ENCODE measurements at regions not wholly inside any gene's neighbourhood (a gene's known extent, or its start where the extent isn't known, plus 50 kb on each side); places are given as distances from the start of the nearest gene placed in this dataset.

DNA sequence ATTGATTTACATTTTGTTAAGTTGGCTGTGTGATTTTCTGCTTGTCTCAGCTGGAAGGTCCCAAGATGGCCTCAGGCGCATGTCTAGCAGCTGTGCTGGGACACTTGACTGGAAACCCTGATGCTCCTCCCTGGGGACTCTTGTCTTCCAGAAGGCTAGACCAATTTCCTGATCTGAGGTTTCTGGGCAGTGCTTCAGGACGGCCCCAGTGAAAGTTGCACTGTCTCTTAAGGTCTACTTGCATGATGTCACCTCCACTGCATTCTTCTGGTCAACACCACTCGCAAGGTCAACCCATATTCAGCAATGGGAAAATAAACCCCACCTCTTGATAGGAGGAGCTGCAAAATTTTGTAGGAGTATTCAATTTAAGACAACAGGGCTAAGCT, 116.0 kb downstream of the SALL1 start:
- DNase-seq = no peak

DNA sequence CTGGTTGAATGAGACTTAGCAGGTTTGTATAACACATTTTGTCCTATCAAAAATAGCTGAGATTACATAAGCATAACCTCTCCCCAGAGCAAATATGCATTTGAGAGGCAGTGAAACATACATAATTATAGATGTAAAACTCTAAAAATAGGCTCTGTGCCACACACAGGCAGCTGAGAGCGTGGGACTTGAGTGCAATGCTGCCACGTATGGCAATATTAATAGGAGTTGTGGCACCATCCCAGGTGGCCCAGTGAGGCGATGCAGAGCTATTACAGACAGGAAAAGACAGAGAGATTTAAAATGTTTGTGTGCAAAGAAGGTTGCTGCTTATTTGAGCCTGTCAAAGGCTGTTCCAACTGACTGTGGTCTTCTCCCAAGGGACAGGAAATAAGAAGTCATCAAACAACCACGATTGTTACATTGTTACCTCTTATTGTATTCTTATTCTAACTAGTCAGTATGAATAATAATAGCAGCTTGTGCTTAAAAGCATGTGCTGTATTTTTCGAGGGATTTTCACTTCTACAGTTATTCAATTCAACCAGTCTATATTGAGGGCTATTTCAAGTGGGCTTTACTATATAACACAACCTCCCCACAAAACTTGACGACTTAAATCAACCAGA, 116.5 kb downstream of the SALL1 start:
- no peak for DNase-seq

DNA sequence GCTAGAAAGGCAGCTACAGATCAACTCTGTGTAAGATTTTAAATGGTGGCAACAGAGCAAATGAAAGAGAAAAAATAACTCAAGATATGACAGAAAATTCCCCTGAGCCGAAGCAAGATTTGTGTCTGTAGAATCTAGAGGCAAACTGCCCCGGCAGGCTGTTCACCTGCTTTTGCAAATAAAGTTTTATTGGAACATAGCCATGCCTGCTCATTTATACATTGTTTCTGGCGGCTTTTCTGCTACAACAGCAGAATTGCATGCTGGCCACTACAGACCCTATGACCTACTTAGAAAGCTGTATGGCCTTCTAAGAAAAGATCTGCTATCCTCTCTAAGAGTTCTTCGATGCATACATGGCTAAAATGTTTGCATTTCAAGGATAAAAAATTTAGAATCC, 119.5 kb downstream of the SALL1 start:
- no peak for DNase-seq

DNA sequence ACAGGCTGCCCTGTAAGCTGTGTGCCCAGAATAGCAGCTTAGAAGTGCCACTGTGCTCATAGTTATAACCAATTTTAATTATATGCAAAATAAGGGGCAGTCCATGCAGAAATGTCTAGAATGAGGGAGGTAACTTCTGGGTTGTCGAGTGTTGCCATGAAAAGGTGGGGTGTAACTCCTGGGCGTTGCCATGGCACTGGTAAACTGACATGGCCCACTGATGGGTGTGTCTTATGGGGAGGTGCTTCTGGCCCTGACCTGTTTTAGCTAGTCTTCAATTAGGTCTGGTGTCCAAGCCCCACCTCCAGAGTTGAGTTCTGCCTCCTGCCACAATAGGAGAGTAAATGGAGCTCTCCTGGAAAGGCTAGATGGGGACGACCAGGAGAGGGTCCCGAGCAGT, 120.6 kb downstream of the SALL1 start:
- no peak for DNase-seq

DNA sequence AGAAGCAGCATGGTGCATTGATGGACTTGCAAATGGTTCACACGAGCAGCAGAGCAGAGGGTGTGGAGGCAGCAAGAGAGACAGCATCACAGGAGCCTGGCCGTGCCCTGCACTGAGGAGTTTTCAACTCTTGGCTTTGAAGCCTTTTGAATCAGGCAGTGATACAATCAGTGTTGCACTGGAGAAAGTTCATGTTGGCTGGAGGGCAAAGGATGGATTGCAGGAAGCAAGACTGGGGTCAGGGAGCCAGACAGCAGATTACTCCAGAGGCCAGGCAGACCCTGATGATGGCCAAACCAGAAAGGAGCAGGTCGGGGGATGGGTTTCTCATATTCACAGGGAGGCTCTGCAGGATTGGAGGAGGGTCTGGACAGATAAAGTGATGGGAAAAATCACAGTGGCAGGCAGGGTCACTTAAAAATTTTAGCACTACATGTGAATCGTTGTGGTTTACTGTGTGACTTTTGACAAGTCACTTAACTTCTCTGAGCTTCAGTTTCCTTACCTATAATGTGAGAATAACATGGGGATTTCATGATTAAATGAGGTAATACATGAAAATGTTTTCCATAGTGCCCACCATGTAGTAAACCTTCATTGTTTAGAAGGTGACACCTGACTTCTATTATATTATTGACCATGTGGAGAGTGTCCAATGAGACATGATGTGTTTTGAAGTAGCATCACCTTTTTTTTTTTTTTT, 125.3 kb downstream of the SALL1 start:
- DNase-seq = no peak

DNA sequence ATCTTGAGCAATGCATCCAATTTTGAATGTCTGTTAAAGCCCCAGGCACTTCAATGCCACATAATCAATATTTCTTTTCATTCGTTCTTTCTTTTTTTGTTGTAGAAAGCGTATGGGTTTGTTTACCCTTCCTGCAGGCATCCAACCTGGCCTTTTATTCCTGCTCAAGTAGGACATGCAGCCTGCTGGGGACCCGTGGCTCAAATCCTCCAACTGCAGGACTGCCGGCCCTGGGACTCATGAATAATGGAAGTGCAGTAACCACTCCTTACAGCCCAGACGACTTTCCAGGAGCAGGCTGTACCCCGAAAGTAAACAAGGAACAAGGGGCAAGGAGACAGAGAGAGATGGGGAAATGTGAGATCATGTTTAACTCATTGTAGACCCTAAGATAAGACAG, 126.4 kb downstream of the SALL1 start:
- no peak for DNase-seq

DNA sequence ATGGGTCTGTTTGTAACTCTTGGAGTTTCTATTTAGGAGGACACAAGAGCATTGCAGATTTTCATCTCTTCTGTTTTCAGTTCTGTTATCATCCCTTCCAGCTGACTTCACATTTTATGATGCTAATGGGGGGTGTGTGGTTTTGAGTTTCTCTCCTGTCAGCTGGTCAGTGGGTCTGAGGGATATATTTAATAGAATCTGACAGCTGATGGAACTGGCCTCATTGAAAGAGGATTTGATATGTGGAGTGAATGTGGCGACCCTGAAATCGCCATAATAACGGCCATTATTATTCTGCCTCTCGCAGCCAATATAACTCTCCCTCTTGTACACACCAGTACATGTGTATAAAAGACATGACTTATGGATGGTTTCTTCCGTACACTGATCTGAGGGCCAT, 128.1 kb downstream of the SALL1 start:
- DNase-seq = no peak

DNA sequence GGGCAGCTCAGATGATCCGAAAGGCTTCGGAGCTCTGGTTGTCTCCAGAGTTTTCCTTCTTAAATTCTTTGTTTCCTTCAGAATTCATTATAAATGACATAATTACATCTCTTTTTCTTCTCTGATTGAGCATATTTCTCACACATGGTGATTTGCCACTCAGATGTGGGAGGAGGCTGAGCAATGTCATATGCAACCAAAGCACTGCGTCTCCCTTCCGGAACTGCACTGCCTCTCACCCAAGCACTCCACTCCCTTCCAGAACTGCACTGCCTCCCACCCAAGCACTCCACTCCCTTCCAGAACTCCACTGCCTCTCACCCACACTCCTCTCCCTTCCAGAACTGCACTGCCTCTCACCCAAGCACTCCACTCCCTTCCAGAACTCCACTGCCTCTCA, 131.5 kb downstream of the SALL1 start:
- no peak for DNase-seq

DNA sequence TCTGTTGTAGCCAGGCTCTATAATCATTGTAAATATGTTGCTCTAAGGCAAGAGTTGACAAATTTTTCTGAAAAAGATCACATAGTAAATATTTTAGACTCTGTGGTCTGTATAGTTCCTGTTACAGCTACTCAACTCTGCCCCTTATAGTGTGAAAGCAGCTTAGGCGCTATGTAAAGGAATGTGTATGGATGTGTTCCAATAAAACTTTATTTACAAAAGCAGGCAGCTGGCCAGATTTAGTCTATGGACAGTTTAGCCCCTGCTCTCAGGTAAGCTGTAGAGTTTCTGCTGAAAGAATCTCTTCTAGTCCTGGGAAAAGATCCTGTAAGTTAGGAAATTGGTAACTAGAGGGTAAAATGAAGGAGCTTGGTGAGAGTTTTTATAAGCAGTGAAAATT, 133.1 kb downstream of the SALL1 start:
- DNase-seq = no peak

DNA sequence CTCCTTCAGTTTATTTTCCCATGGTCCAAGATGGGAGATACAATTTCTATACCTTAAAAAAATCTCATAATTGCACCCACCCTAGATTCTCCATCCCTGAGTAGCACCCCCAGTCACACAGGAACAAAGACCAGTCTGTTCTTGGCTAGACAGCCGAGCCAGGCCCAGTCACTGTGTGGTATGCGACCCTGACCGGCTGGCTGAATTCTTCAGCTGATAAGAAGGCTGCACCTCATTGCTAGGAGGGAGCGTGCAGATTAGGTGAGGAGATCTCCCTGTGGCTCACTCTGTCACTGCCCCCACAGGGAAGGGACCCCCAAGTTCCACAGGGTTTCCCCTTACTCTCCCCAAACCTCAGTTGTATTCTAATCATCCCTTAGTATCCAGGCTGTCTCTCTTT, 138.7 kb downstream of the SALL1 start:
- no peak for DNase-seq

DNA sequence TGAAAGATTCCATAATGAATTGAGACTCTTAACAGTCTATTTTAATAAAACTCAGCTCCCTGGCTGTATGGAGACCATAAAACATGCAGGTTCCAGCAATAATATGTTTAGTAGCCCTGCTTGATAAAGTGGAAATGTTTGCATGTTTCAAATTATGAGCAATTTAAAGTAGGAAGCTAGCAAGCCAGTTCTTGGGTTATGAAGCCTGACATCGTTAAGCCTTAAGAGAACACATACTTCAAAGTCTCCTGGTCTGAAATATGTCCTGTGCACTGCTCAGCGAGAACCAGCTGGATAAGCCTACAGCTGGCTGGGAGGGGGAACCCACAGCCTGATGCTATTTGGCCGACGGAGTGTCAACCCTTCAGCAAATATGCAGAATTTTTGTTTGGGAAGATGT, 140.3 kb downstream of the SALL1 start:
- no peak for DNase-seq

DNA sequence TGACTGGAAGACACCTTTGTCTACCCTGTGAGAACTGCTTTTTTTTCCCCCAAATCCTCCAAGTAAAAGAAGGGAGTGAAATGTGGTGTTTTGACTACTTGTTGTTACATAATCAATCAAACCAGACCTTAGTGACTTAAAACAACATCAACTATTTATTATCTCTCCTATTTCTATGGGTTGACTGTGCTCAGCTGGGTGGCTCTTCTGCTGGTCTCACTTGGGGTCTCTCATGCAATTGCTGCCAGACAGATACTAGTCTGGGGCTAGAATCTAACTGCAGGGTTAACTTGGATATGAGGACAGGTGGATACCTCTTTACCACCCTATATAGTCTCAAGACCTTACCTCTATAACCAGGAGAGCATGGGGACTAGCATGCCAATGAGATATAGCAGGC, 141.3 kb downstream of the SALL1 start:
- DNase-seq = no peak

DNA sequence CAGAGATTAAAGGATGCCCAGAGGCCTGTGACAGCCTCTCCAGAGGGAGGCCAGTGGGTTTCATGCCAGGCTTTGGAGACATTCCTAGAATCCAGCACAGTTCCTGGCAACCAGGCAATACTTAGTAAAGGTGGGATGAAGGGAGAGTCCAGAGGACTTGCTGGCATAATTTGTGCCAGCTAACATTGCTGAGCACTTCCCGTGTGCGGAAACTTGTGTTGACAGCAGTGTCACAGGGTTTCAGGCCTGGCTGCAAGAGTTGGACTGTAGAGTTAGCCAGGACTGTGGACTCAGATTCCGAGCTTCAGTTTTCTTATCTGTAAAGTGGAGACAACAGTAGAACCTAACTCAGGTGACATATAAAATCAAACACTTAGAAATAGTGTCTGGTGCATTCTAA, 141.7 kb downstream of the SALL1 start:
- DNase-seq = no peak

DNA sequence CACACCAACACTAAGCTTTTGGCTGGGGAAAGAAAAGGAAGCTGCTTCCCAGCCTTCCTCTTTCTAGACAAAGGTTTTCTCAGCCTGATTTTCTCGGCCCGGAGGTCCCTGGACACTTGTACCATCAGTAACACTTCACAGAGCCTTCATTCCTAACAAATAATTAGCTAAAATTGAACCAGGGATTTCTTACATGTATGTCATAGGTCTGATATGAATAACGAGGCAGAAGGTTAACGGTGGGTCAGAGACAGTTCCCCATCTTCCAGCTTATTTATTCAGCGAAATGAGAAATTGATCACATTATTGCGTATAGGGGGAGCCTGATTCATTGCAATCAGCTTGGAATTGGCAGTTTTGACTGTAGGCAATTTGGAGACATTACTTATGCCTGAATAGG, 142.5 kb downstream of the SALL1 start:
- no peak for DNase-seq

DNA sequence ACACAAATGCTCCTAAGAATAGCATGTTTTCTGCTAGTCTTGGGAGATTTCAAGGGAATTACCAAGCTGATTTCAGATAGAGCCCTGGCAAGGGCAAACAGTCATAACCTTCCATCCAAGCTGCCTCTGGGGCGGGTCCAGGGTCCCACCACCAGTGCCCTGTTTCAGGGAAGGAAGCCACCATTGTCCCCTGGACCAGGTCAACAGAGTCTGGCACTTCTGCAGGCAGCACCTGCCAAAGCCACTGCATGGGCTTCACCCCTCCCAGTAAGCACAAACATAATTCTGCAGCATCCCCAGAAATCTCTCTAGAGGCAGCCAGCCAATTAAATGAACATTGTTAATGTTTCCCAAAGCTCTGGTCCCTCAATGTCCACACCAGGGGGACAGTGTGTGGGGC, 143.0 kb downstream of the SALL1 start:
- DNase-seq = no peak

DNA sequence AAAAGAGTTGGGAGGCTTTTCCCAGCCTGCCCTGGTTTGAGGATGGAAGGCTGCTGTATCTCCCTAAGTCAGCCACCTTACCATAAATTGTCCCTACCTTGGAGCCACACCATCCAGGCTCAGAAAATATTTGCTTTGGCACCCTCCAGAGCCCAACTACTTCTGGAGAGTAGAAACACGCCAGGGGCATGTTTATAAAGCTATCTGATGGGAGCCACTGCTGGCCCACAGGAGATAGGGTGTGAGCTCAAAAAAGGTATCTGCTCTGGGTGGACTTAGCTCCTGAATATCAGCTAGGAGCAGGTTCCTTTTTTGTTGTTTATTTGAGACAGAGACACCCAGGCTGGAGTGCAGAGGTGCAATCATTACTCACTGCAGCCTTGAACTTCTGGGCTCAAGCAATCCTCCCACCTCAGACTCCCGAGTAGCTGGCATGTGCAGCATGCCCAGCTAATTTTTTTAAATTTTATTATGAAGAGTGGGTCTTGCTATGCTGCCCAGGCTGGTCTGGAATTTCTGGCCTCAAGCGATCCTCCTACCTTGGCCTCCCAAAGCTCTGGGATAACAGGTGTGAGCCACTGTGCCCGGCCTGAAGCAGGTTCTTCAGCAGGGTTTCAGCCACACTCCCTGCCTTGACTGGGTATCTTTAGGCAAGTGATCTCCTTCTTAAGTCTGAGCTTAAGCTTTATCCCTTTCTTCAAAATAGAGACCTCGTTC, 147.1 kb downstream of the SALL1 start:
- DNase-seq = no peak

DNA sequence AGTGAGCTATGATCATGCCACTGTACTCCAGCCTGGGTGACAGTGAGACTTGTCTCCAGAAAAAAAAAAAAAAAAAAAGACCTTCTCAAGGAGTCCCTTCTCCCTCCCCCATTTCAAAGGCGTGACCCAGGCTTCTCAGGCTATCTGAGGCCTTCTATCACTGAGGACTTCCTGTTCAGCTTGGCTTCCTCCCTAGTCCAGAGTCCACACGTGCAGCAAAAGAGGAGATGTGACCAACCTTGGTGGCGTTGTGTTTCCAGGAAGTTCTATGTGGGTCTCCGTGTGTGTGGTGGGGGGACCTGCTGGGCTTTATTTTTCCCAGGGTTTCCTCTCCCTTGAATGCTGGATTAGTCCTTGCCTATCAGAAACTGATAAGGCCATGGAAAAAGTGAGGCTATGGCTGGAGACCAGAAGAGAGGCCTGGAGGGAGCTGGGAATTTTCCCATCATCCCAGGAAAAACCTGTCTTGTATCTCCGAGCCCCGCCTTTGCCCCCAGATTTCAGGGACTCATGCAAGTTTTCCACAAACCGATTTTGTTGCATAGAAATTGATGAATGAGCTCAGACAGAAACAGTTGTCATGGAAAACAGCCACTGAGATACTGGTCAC, 148.1 kb downstream of the SALL1 start:
- DNase-seq = no peak

DNA sequence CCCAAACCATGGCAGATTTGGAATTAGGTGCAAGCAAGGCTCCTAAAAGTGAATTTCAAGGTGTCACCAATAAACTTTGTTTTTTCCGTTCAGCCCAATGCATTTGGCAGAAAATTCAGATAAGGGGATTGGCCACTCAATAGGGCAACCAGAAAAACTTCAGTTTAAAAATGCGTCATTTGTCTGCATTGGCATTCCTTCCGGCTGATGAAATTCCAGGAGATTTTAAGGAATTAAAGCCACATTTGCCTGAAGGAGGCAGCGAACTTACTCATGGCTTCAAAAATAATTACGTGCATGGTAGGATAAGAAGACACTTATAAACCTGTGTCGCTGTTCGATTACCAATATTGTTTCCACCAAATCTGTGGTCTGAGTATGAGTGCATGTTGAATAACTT, 151.9 kb downstream of the SALL1 start:
- DNase-seq = no peak

DNA sequence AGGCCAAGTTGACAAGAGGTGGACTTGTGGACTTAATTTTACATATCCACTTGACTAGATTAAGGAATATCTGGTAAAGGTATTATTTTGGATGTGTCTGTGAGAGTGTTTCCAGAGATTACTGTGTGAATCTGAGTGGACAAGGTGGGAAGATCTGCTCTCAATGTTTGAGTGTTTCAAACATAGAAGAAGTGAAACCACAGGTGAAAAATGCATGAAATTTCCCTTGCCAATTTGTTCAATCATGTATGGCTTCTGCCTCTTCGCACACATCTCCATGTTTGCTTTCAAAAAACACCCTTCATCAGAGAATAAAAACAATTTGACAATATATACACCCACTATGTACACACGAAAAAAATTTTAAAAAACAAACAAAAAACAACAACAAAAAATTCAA, 152.7 kb downstream of the SALL1 start:
- DNase-seq = no peak

DNA sequence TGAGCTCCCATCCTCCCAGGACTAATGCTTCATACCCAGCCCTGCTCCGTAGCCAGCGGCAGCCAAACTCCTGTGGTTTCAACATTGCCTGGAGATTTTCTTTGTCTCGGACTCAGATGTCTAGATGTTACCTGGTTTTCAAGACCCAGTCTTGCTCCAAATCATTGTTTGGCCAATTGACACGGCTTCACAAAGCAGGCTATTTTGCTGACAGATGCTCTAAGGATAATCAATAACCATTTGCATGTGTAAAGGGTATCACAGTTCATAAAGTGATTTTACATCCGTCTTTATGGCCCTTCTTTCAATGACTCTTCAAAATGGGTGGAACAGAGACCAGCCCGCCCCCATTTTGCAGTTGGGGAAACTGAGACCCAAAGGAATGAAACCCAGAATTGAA, 153.4 kb downstream of the SALL1 start:
- DNase-seq = no peak

DNA sequence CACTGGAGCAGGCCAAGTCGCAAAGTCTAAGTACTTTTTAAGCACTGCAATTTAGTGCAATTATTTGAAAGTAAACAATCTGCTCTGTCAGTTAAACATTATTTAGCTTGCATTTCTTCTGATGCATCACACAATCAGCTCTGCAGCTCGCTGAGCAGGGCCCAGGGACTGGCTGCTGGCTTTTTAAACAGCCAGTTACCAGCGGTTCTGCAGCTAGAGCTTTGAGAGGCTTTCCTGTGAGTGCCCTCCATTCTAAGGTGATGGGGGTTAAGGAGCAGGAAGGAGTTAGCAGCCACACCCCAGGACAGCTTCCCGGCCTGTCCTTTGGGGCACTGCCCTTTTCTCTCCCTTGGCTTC, 154.3 kb downstream of the SALL1 start:
- DNase-seq = no peak

DNA sequence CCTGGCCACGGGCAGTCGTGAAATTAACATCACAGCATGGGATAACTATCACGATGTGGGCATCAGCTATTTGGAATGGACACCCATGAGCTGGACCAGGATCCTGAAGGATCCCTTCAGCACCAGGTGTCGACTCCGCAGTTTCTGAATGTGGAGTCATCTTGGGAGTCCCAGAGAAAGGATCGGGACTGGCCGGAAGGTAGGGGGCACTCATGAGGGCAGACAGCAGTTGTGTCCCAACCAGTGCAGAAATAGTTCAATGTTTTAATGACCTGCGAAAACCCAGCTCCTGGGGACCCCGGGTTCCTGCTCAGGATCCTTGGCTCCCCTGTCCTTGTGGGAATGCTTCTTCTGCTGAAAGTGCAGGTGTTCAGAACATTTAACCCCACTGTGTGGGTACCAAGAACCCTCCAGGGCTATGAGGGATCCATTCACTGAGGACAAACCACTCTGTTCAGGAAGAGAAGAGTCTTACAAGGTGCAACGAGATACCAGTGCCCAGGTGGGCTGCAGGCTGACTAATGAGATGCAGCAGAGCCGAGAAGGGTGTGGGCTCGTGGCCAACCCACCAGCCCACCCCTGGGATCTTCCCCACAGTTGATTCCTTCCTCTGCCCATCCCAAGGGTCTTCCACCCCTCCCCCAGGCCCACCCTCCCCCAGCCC, 154.8 kb downstream of the SALL1 start:
- DNase-seq = no peak

DNA sequence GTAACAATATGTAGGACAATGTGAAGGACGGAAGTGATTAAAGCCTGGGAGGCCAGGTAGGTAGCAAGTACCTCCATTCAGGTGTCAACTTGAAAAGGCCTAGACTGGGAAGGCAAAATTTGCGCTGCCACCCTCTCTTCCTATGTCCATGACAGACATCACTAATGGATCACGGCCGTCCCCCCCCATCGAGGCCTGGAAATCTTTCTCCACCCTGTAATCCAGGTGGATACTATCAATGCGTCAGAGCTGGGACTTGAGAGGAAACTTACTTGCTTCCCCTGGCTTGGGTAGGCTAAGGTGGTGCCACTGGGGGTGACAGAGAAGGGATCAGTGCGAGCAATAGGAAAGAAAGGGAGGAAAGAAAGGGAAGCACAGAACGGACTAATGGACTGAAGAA, 156.1 kb downstream of the SALL1 start:
- DNase-seq = no peak

All from DMS53 (cell line).